ENCODE measurements at regions not wholly inside any gene's neighbourhood (a gene's known extent, or its start where the extent isn't known, plus 50 kb on each side); places are given as distances from the start of the nearest gene placed in this dataset.

DNA sequence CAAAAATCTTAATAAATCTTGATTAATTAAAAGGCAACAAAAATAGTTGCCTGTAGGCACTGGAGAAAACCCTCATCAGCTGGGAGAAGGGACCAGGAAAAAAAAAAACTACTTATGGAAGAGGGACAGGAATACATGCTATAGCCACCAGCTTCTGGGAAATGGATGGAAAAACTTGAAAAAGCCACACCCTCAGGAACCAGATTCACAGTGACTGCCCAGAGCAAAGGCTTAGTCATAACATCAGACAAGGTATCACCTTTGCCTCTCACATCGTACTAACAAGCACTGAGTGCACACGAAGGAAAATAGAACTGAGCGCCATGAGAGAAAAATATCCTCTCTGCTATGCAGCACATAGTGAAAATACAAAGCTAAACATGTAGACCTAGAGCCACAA is 116.9 kb upstream of the GYPC start:
- TF ChIP-seq, protein P1, sequence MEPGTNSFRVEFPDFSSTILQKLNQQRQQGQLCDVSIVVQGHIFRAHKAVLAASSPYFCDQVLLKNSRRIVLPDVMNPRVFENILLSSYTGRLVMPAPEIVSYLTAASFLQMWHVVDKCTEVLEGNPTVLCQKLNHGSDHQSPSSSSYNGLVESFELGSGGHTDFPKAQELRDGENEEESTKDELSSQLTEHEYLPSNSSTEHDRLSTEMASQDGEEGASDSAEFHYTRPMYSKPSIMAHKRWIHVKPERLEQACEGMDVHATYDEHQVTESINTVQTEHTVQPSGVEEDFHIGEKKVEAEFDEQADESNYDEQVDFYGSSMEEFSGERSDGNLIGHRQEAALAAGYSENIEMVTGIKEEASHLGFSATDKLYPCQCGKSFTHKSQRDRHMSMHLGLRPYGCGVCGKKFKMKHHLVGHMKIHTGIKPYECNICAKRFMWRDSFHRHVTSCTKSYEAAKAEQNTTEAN (CRISPR knock-in tag; conservative IDR thresholded peaks at IDR 0.05): no peak
- TF ChIP-seq SATB2 (CRISPR knock-in tag; IDR thresholded peaks at IDR 0.05) (no peak), KAT8 (CRISPR knock-in tag; IDR thresholded peaks at IDR 0.05) (no peak), MED1 (CRISPR knock-in tag; IDR thresholded peaks at IDR 0.05) (no peak), RXRA (CRISPR knock-in tag; IDR thresholded peaks at IDR 0.05) (no peak), YY1 (IDR thresholded peaks at IDR 0.05; ENCODE audit: insufficient read depth, insufficient replicate concordance, low read depth, low read length) (no peak), CBFB (CRISPR knock-in tag; IDR thresholded peaks at IDR 0.05) (no peak)

Data from HepG2 (cell line).